Gastrocnemius medialis (tissue), 4 donors: ENCODE measurements at regions not wholly inside any gene's neighbourhood (a gene's known extent, or its start where the extent isn't known, plus 50 kb on each side); places are given as distances from the start of the nearest gene placed in this dataset.

Experiments used
- ATAC-seq, 2 donors: fragments of 150-250 bp; one replicate each; pipeline ENCODE4 v1.9.1; 2016
- DNase-seq, 2 donors: peaks; one replicate each; pipeline ENCODE4 v3.0.0-alpha.2; 2019
- H3K27ac ChIP-seq, 4 donors: fragments of 200-600 bp; sonication (generic); 1 replicate in 1 of 4; 2 replicates in 3 of 4; pipeline ENCODE4 v1.5.1; 2016 to 2018; ENCODE audit warnings: mild to moderate bottlenecking in 2 of 4, moderate library complexity in 1 of 4
- H3K27me3 ChIP-seq, 3 donors: fragments of 200-600 bp; sonication (generic) in 2 of 3; 1 replicate in 1 of 3; 2 replicates in 2 of 3; pipeline versions ENCODE4 v1.5.1 to v1.6.0; 2016 to 2019; ENCODE audit warnings: mild to moderate bottlenecking in 1 of 3, moderate library complexity in 1 of 3
- H3K36me3 ChIP-seq, 2 donors: fragments of 200-600 bp; sonication (generic) in 1 of 2; one replicate each; pipeline ENCODE4 v1.5.1; 2017 to 2018
- H3K4me1 ChIP-seq, 2 donors: fragments of 200-600 bp; sonication (generic) in 1 of 2; one replicate each; pipeline ENCODE4 v1.5.1; 2016 to 2017; ENCODE audit warnings: mild to moderate bottlenecking in 2 of 2
- H3K4me3 ChIP-seq, 4 donors: fragments of 200-600 bp; sonication (generic) in 3 of 4; 1 replicate in 1 of 4; 2 replicates in 3 of 4; pipeline ENCODE4 v1.5.1; 2016 to 2019; ENCODE audit warnings: mild to moderate bottlenecking in 2 of 4
- H3K9me3 ChIP-seq, 3 donors: fragments of 200-600 bp; sonication (generic) in 2 of 3; 1 replicate in 1 of 3; 2 replicates in 2 of 3; pipeline ENCODE4 v1.5.1; 2016 to 2019
- POLR2A ChIP-seq, 2 donors: fragments of 450-650 bp; IDR thresholded peaks; one replicate each; pipeline ENCODE4 v1.6.1; 2017; ENCODE audit warnings: antibody characterized with exemption in 2 of 2, mild to moderate bottlenecking in 2 of 2, moderate library complexity in 2 of 2
- in situ Hi-C, 4 donors: fragments of 200-750 bp; cut with MboI; loops; one replicate each; pipeline versions ENCODE4 v1.15.0 to v1.8.0; 2017; ENCODE audit warnings: low sequenced_read_pairs in 4 of 4
- intact Hi-C: fragments of 100-400 bp; cut with DNase I; formaldehyde crosslinking; loops from one replicate; pipeline ENCODE4 v1.15.1; 2023; ENCODE audit warnings: low total_unique reads
- TF ChIP-seq, protein P1 (sequence below), 5 experiments: fragments of 450-650 bp in 3 of 5; fragments of 200-600 bp in 2 of 5; sonication (generic) in 2 of 5; IDR thresholded peaks in 4 of 5; conservative IDR thresholded peaks in 1 of 5; 1 replicate in 4 of 5; 2 replicates in 1 of 5; pipeline ENCODE4 v1.5.1; 2016 to 2019; ENCODE audit warnings: antibody characterized with exemption in 5 of 5, mild to moderate bottlenecking in 3 of 5, moderate library complexity in 3 of 5

DNA sequence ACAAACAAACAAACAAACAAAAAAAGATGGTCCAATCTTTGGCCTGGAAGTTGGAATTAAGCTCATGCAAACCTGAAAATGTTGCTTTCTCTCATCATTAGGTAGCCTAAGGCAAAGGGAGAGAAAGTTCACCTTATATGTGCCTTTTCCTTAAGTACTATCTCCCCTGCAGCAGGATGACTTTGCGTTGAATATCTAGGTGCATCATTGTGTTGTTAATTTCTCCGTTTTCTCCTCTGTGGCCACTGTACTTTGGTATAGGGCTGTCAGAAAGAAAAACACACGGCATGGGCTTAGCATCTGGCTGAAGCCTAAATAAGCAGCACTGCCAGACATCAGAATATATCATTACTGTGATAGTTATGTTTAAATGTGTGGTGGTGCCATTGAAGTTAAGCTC, 345.5 kb downstream of the BCAT1 start:
- ATAC-seq (no peak), DNase-seq (no peak)
- no peak for TF ChIP-seq POLR2A (IDR thresholded peaks at IDR 0.05)
- TF ChIP-seq, protein P1, sequence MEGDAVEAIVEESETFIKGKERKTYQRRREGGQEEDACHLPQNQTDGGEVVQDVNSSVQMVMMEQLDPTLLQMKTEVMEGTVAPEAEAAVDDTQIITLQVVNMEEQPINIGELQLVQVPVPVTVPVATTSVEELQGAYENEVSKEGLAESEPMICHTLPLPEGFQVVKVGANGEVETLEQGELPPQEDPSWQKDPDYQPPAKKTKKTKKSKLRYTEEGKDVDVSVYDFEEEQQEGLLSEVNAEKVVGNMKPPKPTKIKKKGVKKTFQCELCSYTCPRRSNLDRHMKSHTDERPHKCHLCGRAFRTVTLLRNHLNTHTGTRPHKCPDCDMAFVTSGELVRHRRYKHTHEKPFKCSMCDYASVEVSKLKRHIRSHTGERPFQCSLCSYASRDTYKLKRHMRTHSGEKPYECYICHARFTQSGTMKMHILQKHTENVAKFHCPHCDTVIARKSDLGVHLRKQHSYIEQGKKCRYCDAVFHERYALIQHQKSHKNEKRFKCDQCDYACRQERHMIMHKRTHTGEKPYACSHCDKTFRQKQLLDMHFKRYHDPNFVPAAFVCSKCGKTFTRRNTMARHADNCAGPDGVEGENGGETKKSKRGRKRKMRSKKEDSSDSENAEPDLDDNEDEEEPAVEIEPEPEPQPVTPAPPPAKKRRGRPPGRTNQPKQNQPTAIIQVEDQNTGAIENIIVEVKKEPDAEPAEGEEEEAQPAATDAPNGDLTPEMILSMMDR (IDR thresholded peaks at IDR 0.05 in 4 of 5, conservative IDR thresholded peaks at IDR 0.05 in 1 of 5) = no peak
- in situ Hi-C loops (no loop called here), intact Hi-C loops (no loop called here)
- no peaks in the 10 kb centered on the region for H3K4me1 ChIP-seq
- H3K27me3 ChIP-seq = no peaks in the 10 kb centered on the region
- H3K9me3 ChIP-seq = no peaks in the 10 kb centered on the region
- no peak overlapping the region for H3K4me3 ChIP-seq
- H3K36me3 ChIP-seq = no peaks in the 10 kb centered on the region
- no peak overlapping the region for H3K27ac ChIP-seq

GRCh38 chr12:24600996-24601395, 347.9 kb downstream of the BCAT1 start:
- H3K36me3 ChIP-seq = no peaks in the 10 kb centered on the region
- H3K27ac ChIP-seq = no peak overlapping the region
- H3K4me3 ChIP-seq = no peak overlapping the region
- H3K4me1 ChIP-seq = no peaks in the 10 kb centered on the region
- no peaks in the 10 kb centered on the region for H3K27me3 ChIP-seq
- TF ChIP-seq POLR2A (IDR thresholded peaks at IDR 0.05) = no peak
- TF ChIP-seq, protein P1 (IDR thresholded peaks at IDR 0.05 in 4 of 5, conservative IDR thresholded peaks at IDR 0.05 in 1 of 5) = no peak
- in situ Hi-C loops (no loop called here), intact Hi-C loops (no loop called here)
- no peak for DNase-seq
- H3K9me3 ChIP-seq = no peaks in the 10 kb centered on the region
- ATAC-seq = no peak

GRCh38 chr12:24600551-24600950, 348.4 kb downstream of the BCAT1 start:
- H3K4me1 ChIP-seq = no peaks in the 10 kb centered on the region
- in situ Hi-C loops = no loop called here
- TF ChIP-seq, protein P1 (IDR thresholded peaks at IDR 0.05 in 4 of 5, conservative IDR thresholded peaks at IDR 0.05 in 1 of 5) = no peak
- no peak for TF ChIP-seq POLR2A (IDR thresholded peaks at IDR 0.05)
- H3K4me3 ChIP-seq = no peak overlapping the region
- ATAC-seq (no peak), DNase-seq (no peak)
- no peaks in the 10 kb centered on the region for H3K36me3 ChIP-seq
- H3K9me3 ChIP-seq = no peaks in the 10 kb centered on the region
- intact Hi-C loops = no loop called here
- no peak overlapping the region for H3K27ac ChIP-seq
- no peaks in the 10 kb centered on the region for H3K27me3 ChIP-seq

- in situ Hi-C loops (loop anchor here in 1 of 4 donors (10.0 kb wide), 1 partner anchor 235 kb away; no protein-coding TSS in a partner anchor), intact Hi-C loops (no loop called here)
- ATAC-seq (no peak), DNase-seq (no peak)
- no peak for TF ChIP-seq POLR2A (IDR thresholded peaks at IDR 0.05)
- TF ChIP-seq, protein P1 (IDR thresholded peaks at IDR 0.05 in 4 of 5, conservative IDR thresholded peaks at IDR 0.05 in 1 of 5) = no peak
- Histone ChIP-seq H3K9me3 (no peaks in the 10 kb centered on the region), H3K4me1 (no peaks in the 10 kb centered on the region), H3K36me3 (no peaks in the 10 kb centered on the region), H3K4me3 (no peak overlapping the region), H3K27me3 (no peaks in the 10 kb centered on the region), H3K27ac (no peak overlapping the region)
Measured at GRCh38 chr12:24599736-24600135, 349.2 kb downstream of the BCAT1 start.

DNA sequence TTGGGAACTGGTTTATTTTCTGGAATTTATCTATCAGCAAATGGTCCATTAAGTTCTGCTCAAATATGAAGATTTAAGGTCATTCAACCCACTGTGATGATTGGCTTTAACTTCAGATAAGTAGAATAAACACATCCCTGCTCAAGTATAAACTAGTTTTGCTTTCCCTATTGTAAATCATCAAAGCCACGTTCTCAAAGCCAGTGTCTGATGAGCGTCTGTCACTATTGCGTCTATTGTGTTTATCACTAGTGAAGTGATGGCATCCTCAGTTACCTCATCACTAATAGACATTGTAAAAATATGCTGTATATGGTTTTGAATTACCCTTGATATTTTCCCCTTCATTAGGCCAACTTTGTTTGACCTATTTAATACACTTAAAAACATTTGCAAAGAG, 351.3 kb downstream of the BCAT1 start:
- ATAC-seq (no peak), DNase-seq (no peak)
- intact Hi-C loops = no loop called here
- Histone ChIP-seq H3K9me3 (no peaks in the 10 kb centered on the region), H3K27me3 (no peaks in the 10 kb centered on the region), H3K36me3 (no peaks in the 10 kb centered on the region), H3K4me1 (no peaks in the 10 kb centered on the region), H3K27ac (no peak overlapping the region), H3K4me3 (no peak overlapping the region)
- TF ChIP-seq POLR2A (IDR thresholded peaks at IDR 0.05) = no peak
- TF ChIP-seq, protein P1 (IDR thresholded peaks at IDR 0.05 in 4 of 5, conservative IDR thresholded peaks at IDR 0.05 in 1 of 5) = no peak
- in situ Hi-C loops = loop anchor here in 1 of 4 donors (10.0 kb wide), 1 partner anchor 233 kb away; no protein-coding TSS in a partner anchor
